Osteoblast (primary cell): ENCODE measurements at regions not wholly inside any gene's neighbourhood (a gene's known extent, or its start where the extent isn't known, plus 50 kb on each side); places are given as distances from the start of the nearest gene placed in this dataset.

ENCODE experiments used
- DNase-seq: peaks from one replicate; pipeline ENCODE4 v3.0.0; 2011; ENCODE audit warnings: low spot score, mixed read lengths; ENCODE audit not compliant: insufficient read length; ENCODE audit errors: missing footprints
- H2AFZ ChIP-seq: 2 replicates; pipeline ENCODE4 v1.6.0; 2011; ENCODE audit warnings: mild to moderate bottlenecking, low read length
- H3K27ac ChIP-seq: 2 replicates; pipeline ENCODE4 v1.5.1; 2011; ENCODE audit warnings: mild to moderate bottlenecking, low read depth, low read length, moderate library complexity
- H3K27me3 ChIP-seq: 2 replicates; pipeline ENCODE4 v1.6.0; 2012; ENCODE audit warnings: mild to moderate bottlenecking, control low read depth, inconsistent platforms, low read length, moderate library complexity; ENCODE audit not compliant: insufficient read depth
- H3K36me3 ChIP-seq: 2 replicates; pipeline ENCODE4 v1.5.1; 2011; ENCODE audit warnings: mild to moderate bottlenecking, low read length, control low read depth, moderate library complexity; ENCODE audit not compliant: insufficient read depth
- H3K4me1 ChIP-seq: 2 replicates; pipeline ENCODE4 v1.5.1; 2011; ENCODE audit warnings: mild to moderate bottlenecking, low read length, control low read depth, moderate library complexity; ENCODE audit not compliant: insufficient read depth
- H3K4me2 ChIP-seq: 2 replicates; pipeline ENCODE4 v1.6.0; 2011; ENCODE audit warnings: mild to moderate bottlenecking, low read length; ENCODE audit not compliant: insufficient read depth
- H3K4me3 ChIP-seq: fragments of 200-600 bp; sonication (generic); 3 replicates; pipeline ENCODE4 v1.5.1; 2012; ENCODE audit warnings: mild to moderate bottlenecking, low read length, inconsistent platforms; ENCODE audit not compliant: insufficient read depth
- H3K79me2 ChIP-seq: 2 replicates; pipeline ENCODE4 v1.6.0; 2012; ENCODE audit warnings: mild to moderate bottlenecking, low read length, control low read depth, inconsistent platforms; ENCODE audit not compliant: insufficient read depth
- H3K9me3 ChIP-seq: 2 replicates; pipeline ENCODE4 v1.5.1; 2011; ENCODE audit warnings: low read depth, low read length, control low read depth
- H4K20me1 ChIP-seq: 2 replicates; pipeline ENCODE4 v1.6.0; 2012; ENCODE audit warnings: mild to moderate bottlenecking, low read length, control low read depth; ENCODE audit not compliant: insufficient read depth
- TF ChIP-seq, protein P1 (sequence below): IDR thresholded peaks from 2 replicates; pipeline ENCODE4 v1.5.1; 2011; ENCODE audit warnings: mild to moderate bottlenecking, low read depth, low read length, moderate library complexity; ENCODE audit errors: extremely low read depth

- TF ChIP-seq, protein P1, sequence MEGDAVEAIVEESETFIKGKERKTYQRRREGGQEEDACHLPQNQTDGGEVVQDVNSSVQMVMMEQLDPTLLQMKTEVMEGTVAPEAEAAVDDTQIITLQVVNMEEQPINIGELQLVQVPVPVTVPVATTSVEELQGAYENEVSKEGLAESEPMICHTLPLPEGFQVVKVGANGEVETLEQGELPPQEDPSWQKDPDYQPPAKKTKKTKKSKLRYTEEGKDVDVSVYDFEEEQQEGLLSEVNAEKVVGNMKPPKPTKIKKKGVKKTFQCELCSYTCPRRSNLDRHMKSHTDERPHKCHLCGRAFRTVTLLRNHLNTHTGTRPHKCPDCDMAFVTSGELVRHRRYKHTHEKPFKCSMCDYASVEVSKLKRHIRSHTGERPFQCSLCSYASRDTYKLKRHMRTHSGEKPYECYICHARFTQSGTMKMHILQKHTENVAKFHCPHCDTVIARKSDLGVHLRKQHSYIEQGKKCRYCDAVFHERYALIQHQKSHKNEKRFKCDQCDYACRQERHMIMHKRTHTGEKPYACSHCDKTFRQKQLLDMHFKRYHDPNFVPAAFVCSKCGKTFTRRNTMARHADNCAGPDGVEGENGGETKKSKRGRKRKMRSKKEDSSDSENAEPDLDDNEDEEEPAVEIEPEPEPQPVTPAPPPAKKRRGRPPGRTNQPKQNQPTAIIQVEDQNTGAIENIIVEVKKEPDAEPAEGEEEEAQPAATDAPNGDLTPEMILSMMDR = no peak
- H3K27me3 ChIP-seq = no peaks in the 10 kb centered on the region
- H3K36me3 ChIP-seq = no peaks in the 10 kb centered on the region
- H4K20me1 ChIP-seq = no peaks in the 10 kb centered on the region
- no peaks in the 10 kb centered on the region for H3K79me2 ChIP-seq
- no peaks in the 10 kb centered on the region for H3K9me3 ChIP-seq
- no peak overlapping the region for H2AFZ ChIP-seq
- no peaks in the 10 kb centered on the region for H3K4me1 ChIP-seq
- H3K4me2 ChIP-seq = no peak overlapping the region
- no peak for DNase-seq
- H3K4me3 ChIP-seq = no peak overlapping the region
- H3K27ac ChIP-seq = no peak overlapping the region
Measured at GRCh38 chr2:57677296-57677695, 369.3 kb upstream of the VRK2 start.

DNA sequence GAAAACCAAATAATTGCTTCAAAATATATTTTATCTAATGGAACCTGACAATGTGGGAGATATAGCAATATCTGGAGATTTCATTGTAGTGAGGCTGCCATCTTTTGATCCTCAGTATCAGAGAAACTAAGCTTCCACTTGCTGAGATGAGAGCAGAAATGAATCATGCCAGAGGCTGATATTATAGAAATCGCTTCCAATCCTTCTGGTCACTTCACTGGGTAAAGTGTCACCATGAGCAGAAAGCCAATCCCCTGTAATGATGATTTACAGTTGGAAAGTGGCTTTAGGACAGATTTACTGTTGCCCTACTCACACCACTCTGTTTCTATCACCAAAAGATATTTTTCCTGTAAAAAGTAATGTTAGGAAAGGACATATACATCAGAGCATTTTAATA, 365.0 kb upstream of the VRK2 start:
- no peak overlapping the region for H3K4me2 ChIP-seq
- DNase-seq = no peak
- no peaks in the 10 kb centered on the region for H3K4me1 ChIP-seq
- no peak overlapping the region for H3K27ac ChIP-seq
- no peak overlapping the region for H2AFZ ChIP-seq
- H4K20me1 ChIP-seq = no peaks in the 10 kb centered on the region
- H3K27me3 ChIP-seq = no peaks in the 10 kb centered on the region
- H3K4me3 ChIP-seq = no peak overlapping the region
- H3K36me3 ChIP-seq = no peaks in the 10 kb centered on the region
- TF ChIP-seq, protein P1 = no peak
- H3K9me3 ChIP-seq = no peaks in the 10 kb centered on the region
- no peaks in the 10 kb centered on the region for H3K79me2 ChIP-seq

- no peak overlapping the region for H3K27ac ChIP-seq
- no peak overlapping the region for H3K4me3 ChIP-seq
- no peaks in the 10 kb centered on the region for H4K20me1 ChIP-seq
- H3K27me3 ChIP-seq = no peaks in the 10 kb centered on the region
- no peaks in the 10 kb centered on the region for H3K4me1 ChIP-seq
- TF ChIP-seq, protein P1 = no peak
- H3K4me2 ChIP-seq = no peak overlapping the region
- H3K9me3 ChIP-seq = no peaks in the 10 kb centered on the region
- H3K36me3 ChIP-seq = no peaks in the 10 kb centered on the region
- no peaks in the 10 kb centered on the region for H3K79me2 ChIP-seq
- peak; percentile 3 for DNase-seq
- H2AFZ ChIP-seq = no peak overlapping the region
Measured at GRCh38 chr2:57685032-57685431, 361.6 kb upstream of the VRK2 start.

GRCh38 chr2:57692395-57692794, 354.2 kb upstream of the VRK2 start:
- no peaks in the 10 kb centered on the region for H4K20me1 ChIP-seq
- H3K27ac ChIP-seq = no peak overlapping the region
- no peak overlapping the region for H3K4me3 ChIP-seq
- H3K27me3 ChIP-seq = no peaks in the 10 kb centered on the region
- no peaks in the 10 kb centered on the region for H3K36me3 ChIP-seq
- no peaks in the 10 kb centered on the region for H3K9me3 ChIP-seq
- H3K4me2 ChIP-seq = no peak overlapping the region
- no peak for DNase-seq
- no peak overlapping the region for H2AFZ ChIP-seq
- TF ChIP-seq, protein P1 = no peak
- no peaks in the 10 kb centered on the region for H3K4me1 ChIP-seq
- H3K79me2 ChIP-seq = no peaks in the 10 kb centered on the region
